ENCODE measurements at regions not wholly inside any gene's neighbourhood (a gene's known extent, or its start where the extent isn't known, plus 50 kb on each side); places are given as distances from the start of the nearest gene placed in this dataset.
A peak's percentile ranks its signal among the peaks of the same experiment; 100 is the strongest.

GRCh38 chr3:30486368-30486767 is 120.0 kb upstream of the TGFBR2 start:
- TF ChIP-seq ZNF70 (CRISPR knock-in tag; IDR thresholded peaks at IDR 0.05) (no peak), SNAI2 (CRISPR knock-in tag; IDR thresholded peaks at IDR 0.05) (no peak), ZC3H10 (CRISPR knock-in tag; IDR thresholded peaks at IDR 0.05) (no peak), ISL1 (CRISPR knock-in tag; IDR thresholded peaks at IDR 0.05) (no peak), BACH2 (CRISPR knock-in tag; IDR thresholded peaks at IDR 0.05; ENCODE audit: borderline replicate concordance) (no peak), TCF4 (CRISPR knock-in tag; IDR thresholded peaks at IDR 0.05; ENCODE audit: borderline replicate concordance) (no peak), ZFP30 (CRISPR knock-in tag; IDR thresholded peaks at IDR 0.05) (no peak), TSHZ2 (CRISPR knock-in tag; IDR thresholded peaks at IDR 0.05) (no peak), ARNTL (CRISPR knock-in tag; IDR thresholded peaks at IDR 0.05; ENCODE audit: borderline replicate concordance, low read depth) (no peak), ZFP3 (CRISPR knock-in tag; IDR thresholded peaks at IDR 0.05) (no peak), ZNF565 (CRISPR knock-in tag; conservative IDR thresholded peaks at IDR 0.05; ENCODE audit: low read depth) (no peak), CSDC2 (CRISPR knock-in tag; IDR thresholded peaks at IDR 0.05) (no peak), ESRRG (CRISPR knock-in tag; IDR thresholded peaks at IDR 0.05) (no peak), PPARA (CRISPR knock-in tag; IDR thresholded peaks at IDR 0.05; ENCODE audit: borderline replicate concordance) (no peak), POU6F1 (CRISPR knock-in tag; IDR thresholded peaks at IDR 0.05; ENCODE audit: borderline replicate concordance, low read depth) (no peak), ZNF8 (CRISPR knock-in tag; IDR thresholded peaks at IDR 0.05) (no peak), RARB (CRISPR knock-in tag; IDR thresholded peaks at IDR 0.05) (no peak)
- TF ChIP-seq, protein P1, sequence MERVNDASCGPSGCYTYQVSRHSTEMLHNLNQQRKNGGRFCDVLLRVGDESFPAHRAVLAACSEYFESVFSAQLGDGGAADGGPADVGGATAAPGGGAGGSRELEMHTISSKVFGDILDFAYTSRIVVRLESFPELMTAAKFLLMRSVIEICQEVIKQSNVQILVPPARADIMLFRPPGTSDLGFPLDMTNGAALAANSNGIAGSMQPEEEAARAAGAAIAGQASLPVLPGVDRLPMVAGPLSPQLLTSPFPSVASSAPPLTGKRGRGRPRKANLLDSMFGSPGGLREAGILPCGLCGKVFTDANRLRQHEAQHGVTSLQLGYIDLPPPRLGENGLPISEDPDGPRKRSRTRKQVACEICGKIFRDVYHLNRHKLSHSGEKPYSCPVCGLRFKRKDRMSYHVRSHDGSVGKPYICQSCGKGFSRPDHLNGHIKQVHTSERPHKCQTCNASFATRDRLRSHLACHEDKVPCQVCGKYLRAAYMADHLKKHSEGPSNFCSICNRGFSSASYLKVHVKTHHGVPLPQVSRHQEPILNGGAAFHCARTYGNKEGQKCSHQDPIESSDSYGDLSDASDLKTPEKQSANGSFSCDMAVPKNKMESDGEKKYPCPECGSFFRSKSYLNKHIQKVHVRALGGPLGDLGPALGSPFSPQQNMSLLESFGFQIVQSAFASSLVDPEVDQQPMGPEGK (CRISPR knock-in tag; IDR thresholded peaks at IDR 0.05; ENCODE audit: borderline replicate concordance), result no peak
- ATAC-seq, result no peak

DNA sequence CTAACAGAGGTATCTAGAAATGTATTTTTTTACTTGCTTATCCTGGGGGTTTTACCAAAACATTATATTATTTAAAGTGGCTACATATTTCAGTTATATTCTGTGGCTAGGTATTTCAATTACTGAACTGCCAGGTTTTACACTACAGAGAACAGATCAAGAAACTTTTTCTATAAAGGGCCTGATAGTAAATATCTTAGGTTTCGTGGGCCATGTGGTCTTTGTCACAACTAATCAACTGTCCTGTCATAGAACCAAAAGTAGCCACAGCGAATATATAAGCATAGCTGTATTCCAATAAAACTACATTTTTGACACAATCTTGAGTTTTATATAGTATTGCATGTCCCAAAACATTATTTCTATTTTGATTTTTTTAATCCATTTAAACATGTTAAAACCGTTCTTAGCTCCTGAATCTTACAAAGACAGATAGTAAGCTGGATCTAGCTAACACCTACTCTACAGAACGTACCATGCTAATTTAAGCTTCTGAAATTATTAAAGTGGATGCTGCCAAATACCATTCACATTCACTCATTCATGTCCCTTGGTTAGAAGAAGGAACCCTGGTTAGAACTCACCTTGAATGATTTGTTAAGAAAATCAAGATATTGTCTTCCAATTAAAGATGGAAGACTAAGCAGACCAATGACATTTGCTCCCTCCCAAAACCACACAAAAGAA is 118.2 kb upstream of the TGFBR2 start:
- no peak for ATAC-seq
- TF ChIP-seq CSDC2 (CRISPR knock-in tag; IDR thresholded peaks at IDR 0.05) (no peak), ZC3H10 (CRISPR knock-in tag; IDR thresholded peaks at IDR 0.05) (no peak), CSRNP3 (CRISPR knock-in tag; IDR thresholded peaks at IDR 0.05) (no peak)

DNA sequence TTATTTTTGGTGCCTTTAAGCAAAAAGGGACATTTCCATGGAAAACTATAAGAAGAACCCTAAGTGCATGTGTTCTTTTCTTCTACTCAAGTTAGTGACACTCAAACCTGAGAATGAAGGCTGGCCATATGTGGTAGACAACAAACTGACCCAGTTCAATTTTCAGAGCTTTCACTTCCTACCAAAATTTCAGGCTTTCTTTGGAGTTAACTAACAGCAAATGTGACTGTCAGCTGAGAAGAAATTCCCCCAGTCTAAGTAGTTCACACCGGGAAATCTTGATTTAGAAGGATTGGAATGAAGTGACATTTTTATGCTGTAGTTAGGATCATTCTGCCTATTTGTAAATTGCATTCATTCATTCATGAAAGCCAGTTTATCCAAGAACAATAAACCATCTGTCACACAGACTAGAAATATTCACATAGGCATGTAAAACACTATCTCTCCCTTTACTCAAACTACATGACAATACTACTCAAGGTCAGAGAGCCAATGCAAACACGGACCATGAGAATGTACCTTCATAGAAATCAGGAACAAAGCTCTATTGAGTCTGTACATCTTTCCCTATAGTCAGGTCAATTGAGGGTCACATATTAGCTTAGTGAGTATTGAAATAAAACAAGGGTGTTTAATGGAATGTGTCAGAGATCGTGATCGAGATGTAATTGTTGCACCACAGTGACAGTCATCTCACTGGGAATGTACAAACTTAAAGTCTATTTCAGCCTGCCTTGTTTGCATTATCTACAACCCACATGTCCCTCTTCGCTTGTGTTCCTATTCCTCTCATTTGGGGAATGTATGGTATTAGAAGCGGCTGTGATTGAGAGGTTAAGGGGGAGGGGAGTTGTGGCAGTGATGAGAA is 113.8 kb upstream of the TGFBR2 start:
- ATAC-seq, result no peak
- TF ChIP-seq ESRRG (CRISPR knock-in tag; IDR thresholded peaks at IDR 0.05), result no peak
- no peak for TF ChIP-seq ZFP30 (CRISPR knock-in tag; IDR thresholded peaks at IDR 0.05)

- peak; percentile 50 for ATAC-seq
- no peak for TF ChIP-seq ZC3H10 (CRISPR knock-in tag; IDR thresholded peaks at IDR 0.05)
- no peak for TF ChIP-seq RARB (CRISPR knock-in tag; IDR thresholded peaks at IDR 0.05)
- TF ChIP-seq ZFP30 (CRISPR knock-in tag; IDR thresholded peaks at IDR 0.05), result no peak
- no peak for TF ChIP-seq ARNTL (CRISPR knock-in tag; IDR thresholded peaks at IDR 0.05; ENCODE audit: borderline replicate concordance, low read depth)
- TF ChIP-seq CSRNP3 (CRISPR knock-in tag; IDR thresholded peaks at IDR 0.05), result no peak
- no peak for TF ChIP-seq ISL1 (CRISPR knock-in tag; IDR thresholded peaks at IDR 0.05)
- TF ChIP-seq ZNF565 (CRISPR knock-in tag; conservative IDR thresholded peaks at IDR 0.05; ENCODE audit: low read depth), result no peak
- TF ChIP-seq, protein P1 (CRISPR knock-in tag; IDR thresholded peaks at IDR 0.05; ENCODE audit: borderline replicate concordance), result no peak
- TF ChIP-seq GLIS3 (CRISPR knock-in tag; IDR thresholded peaks at IDR 0.05), result no peak
- no peak for TF ChIP-seq ZNF70 (CRISPR knock-in tag; IDR thresholded peaks at IDR 0.05)
Observed at GRCh38 chr3:30493911-30494311, 112.5 kb upstream of the TGFBR2 start.

All from SK-N-SH treated with all-trans-retinoic acid at 6 μM for 48 hours (cell line).